Spinal cord (tissue), 9 donors: ENCODE measurements at regions not wholly inside any gene's neighbourhood (a gene's known extent, or its start where the extent isn't known, plus 50 kb on each side); places are given as distances from the start of the nearest gene placed in this dataset.

ENCODE experiments used
- DNase-seq, 6 donors: peaks; one replicate each; pipeline versions ENCODE4 v3.0.0 to v3.0.0-alpha.2; 2013 to 2015; ENCODE audit warnings: low spot score in 6 of 6, low read depth in 4 of 6
- H3K27ac ChIP-seq: one replicate; pipeline ENCODE4 v1.5.1; 2013; ENCODE audit warnings: low read depth, low read length, control low read depth
- H3K27me3 ChIP-seq: one replicate; pipeline ENCODE4 v1.6.1; 2013; ENCODE audit warnings: low read length; ENCODE audit not compliant: control insufficient read depth, insufficient read depth
- H3K36me3 ChIP-seq: one replicate; pipeline ENCODE4 v1.6.1; 2013; ENCODE audit warnings: low read length; ENCODE audit not compliant: control insufficient read depth, insufficient read depth
- H3K4me1 ChIP-seq: one replicate; pipeline ENCODE4 v1.6.1; 2013; ENCODE audit warnings: low read length; ENCODE audit not compliant: control insufficient read depth, insufficient read depth
- H3K4me3 ChIP-seq: one replicate; pipeline ENCODE4 v1.5.1; 2013; ENCODE audit warnings: low read depth, low read length, control low read depth
- H3K9me3 ChIP-seq: one replicate; pipeline ENCODE4 v1.6.1; 2013; ENCODE audit warnings: low read length; ENCODE audit not compliant: control insufficient read depth, insufficient read depth
- WGBS: methylation state at CpG from one replicate; pipeline ENCODE4 v1.1.5; 2013; ENCODE audit warnings: missing lambda C conversion rate; ENCODE audit not compliant: insufficient coverage; 5-methylcytosine and 5-hydroxymethylcytosine counted together
- donor health status: healthy.

GRCh38 chr10:62538606-62539005 lies 164.4 kb downstream of the ZNF365 start:
- no peaks in the 10 kb centered on the region for H3K4me1 ChIP-seq
- H3K27me3 ChIP-seq: no peaks in the 10 kb centered on the region
- WGBS: no CpG with 5 or more reads among the region's 6 CpGs
- no peaks in the 10 kb centered on the region for H3K36me3 ChIP-seq
- no peak overlapping the region for H3K4me3 ChIP-seq
- H3K27ac ChIP-seq: no peak overlapping the region
- no peak for DNase-seq
- H3K9me3 ChIP-seq: no peaks in the 10 kb centered on the region

DNA sequence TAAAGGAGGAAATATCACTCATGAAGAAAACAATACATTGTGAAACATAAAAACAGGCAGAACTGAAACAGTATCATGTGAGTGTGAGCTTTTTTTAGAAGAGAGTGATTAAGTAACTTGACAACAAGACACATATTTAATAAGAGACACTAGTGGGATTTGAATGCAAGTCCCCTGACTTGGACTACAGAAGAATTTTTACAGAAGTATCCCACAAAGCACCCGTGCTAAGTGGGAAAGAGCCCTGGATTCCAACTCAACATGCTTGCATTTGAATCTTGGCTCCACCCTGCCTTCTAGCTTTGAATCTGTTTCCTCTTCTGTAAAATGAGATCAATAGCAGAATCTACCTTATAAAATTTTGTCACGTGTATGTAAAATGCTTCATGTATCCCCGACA lies 166.2 kb downstream of the ZNF365 start:
- no peak for DNase-seq
- H3K4me1 ChIP-seq: no peaks in the 10 kb centered on the region
- no peaks in the 10 kb centered on the region for H3K27me3 ChIP-seq
- no CpG with 5 or more reads among the region's 3 CpGs for WGBS
- H3K27ac ChIP-seq: no peak overlapping the region
- no peaks in the 10 kb centered on the region for H3K36me3 ChIP-seq
- H3K9me3 ChIP-seq: no peaks in the 10 kb centered on the region
- H3K4me3 ChIP-seq: no peak overlapping the region

GRCh38 chr10:62541811-62542210 lies 167.6 kb downstream of the ZNF365 start:
- no peak overlapping the region for H3K27ac ChIP-seq
- no peak for DNase-seq
- 91% methylated on average over 3 of the region's 7 CpGs for WGBS

DNA sequence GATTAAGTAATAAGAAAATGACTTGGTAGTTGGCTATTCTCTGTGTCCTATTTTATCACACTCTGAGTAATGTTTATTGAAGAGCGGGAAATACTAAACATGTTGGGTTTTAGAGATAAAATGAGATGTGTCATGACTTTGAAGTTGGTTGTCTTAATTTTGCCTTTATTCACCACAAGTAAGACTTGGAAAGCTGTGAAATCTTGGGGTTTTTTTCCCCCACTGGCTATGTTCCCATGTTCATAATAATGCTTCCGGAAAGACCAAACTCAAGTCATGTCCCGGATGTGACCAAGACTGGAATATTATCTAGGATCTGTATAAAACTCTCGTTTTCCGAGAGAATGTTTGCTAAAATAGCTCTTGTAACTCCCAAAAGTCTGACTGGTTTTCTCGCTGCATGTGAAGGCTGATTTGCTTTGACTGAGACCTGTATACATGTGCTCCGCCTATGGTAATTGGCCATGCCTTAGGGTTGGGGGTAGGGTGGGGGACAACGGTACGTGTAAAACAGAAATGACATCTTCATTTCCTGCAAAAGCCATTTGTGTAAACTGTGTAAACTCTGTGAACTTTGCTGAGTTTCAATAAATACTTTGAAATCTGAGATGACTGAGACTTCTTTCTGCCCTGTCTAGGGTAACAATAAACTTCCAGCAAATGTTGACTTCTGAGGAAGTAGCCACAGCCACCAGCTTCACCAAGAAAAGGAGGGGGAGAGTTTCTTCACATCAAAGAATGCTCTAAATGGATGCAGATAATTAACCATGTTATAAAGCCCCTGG lies 169.6 kb downstream of the ZNF365 start:
- Histone ChIP-seq H3K4me3 (no peak overlapping the region), H3K36me3 (no peaks in the 10 kb centered on the region), H3K9me3 (no peaks in the 10 kb centered on the region), H3K27me3 (no peaks in the 10 kb centered on the region), H3K27ac (no peak overlapping the region), H3K4me1 (no peaks in the 10 kb centered on the region)
- no peak for DNase-seq
- 88% methylated on average over 6 of the region's 9 CpGs for WGBS

More at GRCh38 chr10:62541811-62542210, 167.6 kb downstream of the ZNF365 start:
- no peaks in the 10 kb centered on the region for H3K27me3 ChIP-seq
- H3K4me3 ChIP-seq: no peak overlapping the region
- no peaks in the 10 kb centered on the region for H3K4me1 ChIP-seq
- H3K9me3 ChIP-seq: no peaks in the 10 kb centered on the region
- H3K36me3 ChIP-seq: no peaks in the 10 kb centered on the region

GRCh38 chr10:62545160-62546066 lies 171.2 kb downstream of the ZNF365 start:
- Histone ChIP-seq H3K4me3 (no peak overlapping the region), H3K4me1 (no peaks in the 10 kb centered on the region), H3K9me3 (no peaks in the 10 kb centered on the region), H3K27ac (no peak overlapping the region), H3K36me3 (no peaks in the 10 kb centered on the region), H3K27me3 (no peaks in the 10 kb centered on the region)
- 100% methylated on average over 1 of the region's 5 CpGs for WGBS
- no peak for DNase-seq

GRCh38 chr10:62548686-62549085 lies 174.5 kb downstream of the ZNF365 start:
- no peaks in the 10 kb centered on the region for H3K9me3 ChIP-seq
- H3K27me3 ChIP-seq: no peaks in the 10 kb centered on the region
- H3K27ac ChIP-seq: no peak overlapping the region
- DNase-seq: no peak
- no peaks in the 10 kb centered on the region for H3K4me1 ChIP-seq
- no peak overlapping the region for H3K4me3 ChIP-seq
- no CpG with 5 or more reads among the region's 3 CpGs for WGBS
- H3K36me3 ChIP-seq: no peaks in the 10 kb centered on the region

- Histone ChIP-seq H3K36me3 (no peaks in the 10 kb centered on the region), H3K4me1 (no peaks in the 10 kb centered on the region), H3K27me3 (no peaks in the 10 kb centered on the region), H3K27ac (no peak overlapping the region), H3K4me3 (no peak overlapping the region), H3K9me3 (no peaks in the 10 kb centered on the region)
- no CpG with 5 or more reads among the region's 1 CpG for whole genome bisulfite sequencing
- DNase-seq: peak in 2 of 6 donors; percentile 9 to 16
These were observed 176.0 kb downstream of the ZNF365 start for GRCh38 chr10:62550173-62550572.

GRCh38 chr10:62554632-62555199 lies 180.5 kb downstream of the ZNF365 start:
- no peaks in the 10 kb centered on the region for H3K27me3 ChIP-seq
- no peak overlapping the region for H3K27ac ChIP-seq
- H3K36me3 ChIP-seq: no peaks in the 10 kb centered on the region
- H3K9me3 ChIP-seq: no peaks in the 10 kb centered on the region
- 24% methylated on average over 2 of the region's 7 CpGs for WGBS
- no peak overlapping the region for H3K4me3 ChIP-seq
- DNase-seq: peak in 2 of 6 donors; percentile 33 to 44
- H3K4me1 ChIP-seq: no peaks in the 10 kb centered on the region

DNA sequence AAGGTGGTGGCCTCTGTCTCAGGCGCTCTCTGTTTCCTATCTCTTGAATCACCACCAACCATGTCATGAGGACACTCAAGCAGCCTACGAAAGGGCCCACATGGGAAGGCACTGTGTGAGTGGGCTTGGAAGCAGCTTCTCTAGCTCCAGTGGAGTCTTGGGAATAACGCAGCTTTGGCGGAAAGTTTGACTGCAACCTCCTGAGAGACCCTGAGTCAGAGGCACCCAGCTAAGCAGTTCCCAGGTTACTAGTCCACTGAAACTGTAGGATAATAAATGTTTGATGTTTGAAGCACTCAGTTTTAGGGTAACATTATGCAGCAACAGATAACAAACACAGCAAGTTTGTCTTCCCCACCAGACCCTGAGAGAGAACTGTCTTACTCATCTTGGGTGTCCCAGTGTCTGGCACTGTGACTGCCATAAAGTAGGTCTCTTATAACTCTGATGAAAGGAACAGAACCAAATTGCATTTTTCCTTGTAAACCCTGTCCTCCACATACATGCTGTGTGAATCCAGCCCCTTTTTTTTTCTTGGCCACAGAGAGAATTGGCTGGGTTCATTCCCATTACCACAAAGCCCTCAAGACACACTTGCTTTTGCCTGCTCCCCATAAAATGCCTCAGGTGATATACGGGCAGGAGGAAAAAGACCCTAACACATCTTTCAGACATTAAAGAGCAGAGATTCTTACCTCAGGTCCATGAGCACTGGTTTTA lies 185.5 kb downstream of the ZNF365 start:
- Histone ChIP-seq H3K36me3 (no peaks in the 10 kb centered on the region), H3K27ac (no peak overlapping the region)

More for the DNA sequence above, 185.5 kb downstream of the ZNF365 start:
- Histone ChIP-seq H3K4me1 (peaks cover 8% of the 10 kb centered on the region), H3K9me3 (no peaks in the 10 kb centered on the region), H3K4me3 (no peak overlapping the region), H3K27me3 (no peaks in the 10 kb centered on the region)
- WGBS: 92% methylated on average over 3 of the region's 5 CpGs
- DNase-seq: no peak
